ENCODE measurements at regions not wholly inside any gene's neighbourhood (a gene's known extent, or its start where the extent isn't known, plus 50 kb on each side); places are given as distances from the start of the nearest gene placed in this dataset.

- TF ChIP-seq CTCF (IDR thresholded peaks at IDR 0.05) (no peak), EZH2 (IDR thresholded peaks at IDR 0.05; ENCODE audit: borderline replicate concordance, insufficient read depth, low read depth, low read length, poor library complexity, severe bottlenecking) (no peak)
Observed at GRCh38 chr12:97642911-97643310, 180.3 kb downstream of the RMST start.
